ENCODE measurements at regions not wholly inside any gene's neighbourhood (a gene's known extent, or its start where the extent isn't known, plus 50 kb on each side); places are given as distances from the start of the nearest gene placed in this dataset.
"Not testable (repeated sequence)": the region's sequence is repeated elsewhere in the genome, so short reads cannot be mapped to it uniquely, and the experiment has no call there.

- DNase-seq = no peak
Observed at GRCh38 chr2:239666855-239667376, 266.1 kb upstream of the HDAC4 start.

- no peak for DNase-seq
Observed at GRCh38 chr2:239666053-239666854, 265.4 kb upstream of the HDAC4 start.

GRCh38 chr2:239664216-239664810, 263.5 kb upstream of the HDAC4 start:
- no peak for DNase-seq

GRCh38 chr2:239663364-239663924, 262.6 kb upstream of the HDAC4 start:
- no peak for DNase-seq

DNA sequence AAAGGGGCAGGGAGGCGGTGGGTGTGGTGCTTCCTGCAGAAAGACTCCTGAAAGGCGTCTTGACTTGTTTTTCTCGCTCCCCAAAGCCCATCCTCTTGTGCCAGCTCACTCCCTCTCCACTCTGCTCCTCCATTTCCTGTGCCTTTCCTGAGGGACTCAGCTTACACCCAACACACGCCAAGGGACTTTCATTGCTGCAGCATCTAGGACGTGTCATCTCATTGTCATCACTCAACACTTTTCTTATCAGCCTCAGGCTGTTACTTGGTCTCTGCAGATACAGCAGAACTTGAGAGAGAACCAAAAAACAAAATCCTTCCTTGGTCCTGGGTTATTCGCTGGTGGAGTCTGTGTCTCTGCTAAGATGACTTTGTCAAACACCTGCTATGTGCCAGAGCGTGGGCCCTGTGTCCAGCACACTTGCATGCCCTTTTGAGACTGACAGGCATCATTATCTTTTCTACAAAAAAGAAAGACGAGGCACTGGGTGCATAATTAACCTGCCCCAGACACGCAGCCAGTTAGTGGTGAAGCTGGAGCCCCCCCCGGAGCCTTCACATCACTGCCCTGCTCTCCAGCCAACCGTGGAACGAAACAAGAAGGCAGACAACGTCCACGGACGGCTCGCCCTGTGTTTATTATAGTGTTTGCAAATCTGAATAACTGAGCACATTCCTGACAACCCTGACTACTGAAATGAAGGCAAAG, 261.7 kb upstream of the HDAC4 start:
- DNase-seq = no peak

DNA sequence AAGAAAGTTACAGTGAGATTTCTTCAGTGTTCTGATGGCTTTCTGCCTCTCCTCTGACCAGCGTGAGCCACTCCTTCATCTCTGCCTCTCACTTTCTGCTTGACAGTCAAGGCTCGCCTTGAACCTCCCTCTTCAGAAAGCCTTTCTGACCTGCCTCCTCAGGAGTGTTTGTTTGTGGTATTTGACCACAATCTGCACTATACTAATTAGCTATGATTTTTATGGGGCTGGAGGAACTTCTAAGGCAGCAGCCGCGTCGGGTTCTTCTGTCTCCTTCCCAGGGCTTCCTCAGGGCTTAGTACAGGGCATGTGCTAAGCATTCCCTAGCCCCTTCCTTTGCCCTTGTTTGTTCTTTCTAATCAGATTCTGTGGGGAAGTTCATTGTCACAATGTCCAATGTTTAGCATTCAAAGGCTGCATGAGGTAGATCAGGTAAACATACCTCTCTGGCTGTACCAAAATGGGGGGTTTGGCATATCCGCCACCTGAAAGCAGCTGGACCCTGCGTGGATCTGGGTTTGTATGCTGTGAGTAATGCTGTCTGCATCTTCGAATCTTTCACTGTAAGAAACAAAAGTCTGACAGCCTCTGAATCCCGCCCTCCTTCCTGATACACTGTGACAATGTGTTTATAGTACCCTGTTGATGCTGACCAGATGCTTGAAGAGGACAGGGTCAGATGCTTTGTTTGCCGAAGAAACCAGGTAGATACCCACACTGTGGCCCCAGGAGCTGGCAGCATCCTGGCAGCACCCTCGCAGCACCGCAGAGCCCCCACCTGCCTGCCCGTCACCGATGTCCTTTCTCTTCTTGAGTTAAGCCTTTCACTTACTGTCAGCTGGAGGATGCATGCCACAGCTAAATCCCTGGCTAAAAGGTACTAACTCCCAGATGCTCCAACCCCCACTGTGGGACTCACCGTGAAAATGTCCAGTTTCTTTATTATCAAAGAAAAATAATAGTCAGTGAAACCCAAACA, 260.8 kb upstream of the HDAC4 start:
- DNase-seq = no peak

DNA sequence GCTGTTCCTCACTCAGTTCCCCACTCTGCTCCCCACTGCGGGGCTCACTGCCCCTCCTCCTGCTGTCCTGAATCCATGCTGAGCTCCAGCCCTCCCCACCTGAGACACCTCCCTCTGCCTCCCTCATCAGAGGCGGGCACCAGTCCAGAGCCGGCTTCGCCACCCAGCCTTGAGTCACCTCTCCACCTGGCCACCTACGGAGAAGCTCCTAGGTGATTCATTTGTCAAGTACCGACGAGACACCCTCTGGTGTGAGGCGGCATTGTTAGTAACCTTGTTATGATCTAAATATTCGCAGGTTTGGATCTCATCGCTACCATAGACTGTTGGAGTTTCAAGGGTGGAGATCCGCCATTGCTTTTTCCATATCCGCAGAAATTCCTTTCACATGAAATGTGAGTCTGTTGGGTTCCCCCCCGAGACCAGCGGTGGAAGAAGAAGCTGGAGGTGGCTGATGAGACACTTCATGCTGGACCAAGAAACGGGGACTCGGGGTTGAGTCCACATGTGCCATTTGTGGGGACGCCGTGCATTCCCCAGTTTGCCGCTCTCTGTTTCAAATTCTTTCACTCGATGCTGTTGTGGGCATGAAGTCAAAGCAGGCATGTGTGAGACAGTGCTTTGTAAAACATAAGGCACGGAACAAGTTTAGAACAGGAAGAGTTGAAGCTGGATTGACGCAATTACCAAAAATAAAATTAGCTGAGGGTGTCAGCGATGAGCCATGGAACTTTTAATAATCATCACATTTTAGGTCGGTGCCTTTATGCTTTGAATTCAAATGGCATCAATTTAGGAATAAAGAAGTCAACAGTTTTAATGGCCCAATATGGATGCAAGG, 259.8 kb upstream of the HDAC4 start:
- no peak for DNase-seq

DNA sequence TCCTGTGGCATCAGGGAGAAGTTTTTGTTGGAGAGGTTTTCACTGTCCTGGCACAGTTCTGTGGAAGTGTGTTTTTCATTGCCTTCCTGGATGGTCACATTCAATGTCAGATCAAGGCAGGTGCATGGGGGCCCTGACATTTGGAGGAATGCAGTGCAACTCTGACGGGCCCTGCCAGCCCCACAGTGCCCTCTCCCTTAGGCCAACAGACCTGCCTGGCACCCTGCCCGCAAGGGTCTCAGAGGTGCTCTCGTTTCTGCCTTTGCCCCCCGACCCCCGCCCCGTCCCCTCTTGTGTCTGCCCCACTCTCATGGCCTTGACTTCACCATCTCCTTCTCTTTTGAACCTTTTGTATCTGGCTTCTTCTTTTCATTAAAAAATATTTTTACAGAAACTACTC, 257.2 kb upstream of the HDAC4 start:
- no peak for DNase-seq

DNA sequence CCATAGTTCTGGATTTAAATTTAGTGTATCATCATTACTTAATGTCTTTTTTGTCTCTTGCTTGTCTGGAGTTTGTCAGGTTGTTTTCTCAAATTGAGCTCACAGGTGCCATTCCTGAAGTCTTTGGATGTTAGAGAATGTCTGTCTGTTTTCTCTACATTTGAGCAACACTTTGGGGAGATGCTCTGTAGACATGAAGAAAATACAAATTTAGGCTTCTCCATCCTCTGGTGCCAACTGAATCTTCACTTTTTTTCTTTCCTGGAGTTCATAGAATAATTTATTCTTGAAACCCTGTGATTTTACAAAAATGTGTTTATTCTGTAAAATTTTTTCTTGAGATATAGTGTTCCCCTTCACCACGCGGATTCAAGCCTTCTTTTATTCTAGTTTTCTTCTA, 256.4 kb upstream of the HDAC4 start:
- DNase-seq = no peak

- DNase-seq = no peak
Observed at GRCh38 chr2:239654266-239654665, 253.4 kb upstream of the HDAC4 start.

DNA sequence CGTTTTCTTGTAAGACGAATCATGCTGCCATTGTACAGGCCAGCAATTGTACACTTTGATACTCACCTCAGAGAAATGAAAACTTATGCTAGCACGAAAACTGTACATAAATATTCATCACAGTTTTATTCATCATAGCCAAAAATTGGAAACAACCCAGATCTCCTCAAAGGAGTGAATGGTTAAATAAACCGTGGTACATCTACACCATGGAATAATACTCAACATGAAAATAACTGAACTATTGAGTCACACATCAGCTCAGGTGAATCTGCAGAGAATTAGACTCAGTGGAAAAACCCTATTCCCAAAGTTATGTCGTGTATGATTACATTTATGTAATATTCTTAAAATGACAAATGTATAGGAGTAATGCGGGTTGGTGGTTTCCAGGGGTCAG, 251.0 kb upstream of the HDAC4 start:
- DNase-seq = no peak

DNA sequence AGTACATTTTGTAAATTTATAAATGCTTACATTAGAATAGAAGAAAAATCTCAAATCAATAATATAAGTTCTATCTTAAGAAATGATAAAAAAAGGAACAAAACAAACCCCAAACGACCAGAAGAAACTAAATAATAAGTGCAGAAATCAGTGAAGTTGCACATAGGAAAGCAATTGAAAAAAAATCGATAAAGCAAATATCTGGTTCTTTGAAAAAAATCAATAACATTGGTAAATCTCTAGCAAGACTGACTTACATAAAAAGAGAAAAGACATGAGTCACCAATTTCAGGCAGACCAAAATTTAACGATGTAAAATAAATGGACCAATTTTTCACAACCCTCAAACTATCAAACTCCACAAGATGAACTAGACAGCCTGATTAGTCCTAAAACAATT, 249.9 kb upstream of the HDAC4 start:
- no peak for DNase-seq

GRCh38 chr2:239649309-239649708, 248.5 kb upstream of the HDAC4 start:
- DNase-seq = no peak

GRCh38 chr2:239648607-239649006, 247.8 kb upstream of the HDAC4 start:
- no peak for DNase-seq

- no peak for DNase-seq
Observed at GRCh38 chr2:239647052-239647819, 246.4 kb upstream of the HDAC4 start.

- DNase-seq = no peak
Observed at GRCh38 chr2:239646184-239646583, 245.4 kb upstream of the HDAC4 start.

DNA sequence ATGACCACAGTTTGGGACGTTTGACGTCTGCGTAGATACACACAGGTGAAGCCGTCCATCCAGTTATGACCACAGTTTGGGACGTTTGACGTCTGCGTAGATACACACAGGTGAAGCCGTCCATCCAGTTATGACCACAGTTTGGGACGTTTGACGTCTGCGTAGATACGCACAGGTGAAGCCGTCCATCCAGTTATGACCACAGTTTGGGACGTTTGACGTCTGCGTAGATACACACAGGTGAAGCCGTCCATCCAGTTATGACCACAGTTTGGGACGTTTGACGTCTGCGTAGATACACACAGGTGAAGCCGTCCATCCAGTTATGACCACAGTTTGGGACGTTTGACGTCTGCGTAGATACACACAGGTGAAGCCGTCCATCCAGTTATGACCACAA, 243.8 kb upstream of the HDAC4 start:
- not testable (repeated sequence) for DNase-seq

- DNase-seq = no peak
Observed at GRCh38 chr2:239644011-239644410, 243.2 kb upstream of the HDAC4 start.

GRCh38 chr2:239642406-239643004, 241.7 kb upstream of the HDAC4 start:
- DNase-seq = no peak

DNA sequence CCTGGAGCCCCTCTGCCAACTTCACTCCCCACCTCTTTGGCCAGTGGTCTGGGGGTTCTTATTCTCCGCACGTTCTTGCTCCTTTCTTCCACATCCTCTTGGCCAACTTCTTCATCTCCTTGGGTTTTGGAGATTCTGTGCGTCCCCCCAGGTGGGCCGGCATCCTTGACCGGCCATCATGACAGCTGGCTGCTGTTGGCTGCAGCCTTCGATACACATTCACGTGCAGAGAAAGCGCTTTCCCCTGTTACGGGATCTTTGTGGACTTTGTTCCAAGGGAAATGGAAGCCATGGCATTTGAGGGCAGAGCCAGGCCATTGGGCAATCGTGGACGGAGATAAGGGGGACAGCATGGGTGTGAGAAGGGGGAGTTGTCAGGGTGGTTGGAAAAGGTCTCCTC, 241.1 kb upstream of the HDAC4 start:
- DNase-seq = not testable (repeated sequence)

Measured in midbrain (tissue), 1 donor.